HCT116 (cell line): ENCODE measurements at regions not wholly inside any gene's neighbourhood (a gene's known extent, or its start where the extent isn't known, plus 50 kb on each side); places are given as distances from the start of the nearest gene placed in this dataset.

Experiments
- ATAC-seq: fragments of 200-7000 bp; cut with Tn5 transposase; 2 replicates; pipeline ENCODE4 v1.9.1; 2020; ENCODE audit warnings: mild to moderate bottlenecking, moderate library complexity
- BruUV-seq: library from RNA; stranded (reverse); fragments of 400-500 nt; replicated peaks from 2 replicates; lab custom pipeline; 2021; lab: Mats Ljungman, UMichigan
- CTCF ChIA-PET: fragments of 300-600 bp; sonication (Branson Sonifier 250); formaldehyde crosslinking; loops from one replicate; lab custom pipeline; 2021; ENCODE audit warnings: antibody characterized with exemption; lab: Charles Lee
- POLR2A ChIA-PET: fragments of 300-600, 350-600 bp; sonication (Branson Sonifier 250); formaldehyde crosslinking; loops from one replicate; lab custom pipeline; 2021; ENCODE audit warnings: antibody characterized with exemption; lab: Charles Lee
- RAD21 ChIA-PET, 2 experiments: fragments of 300-600 bp; sonication (Branson Sonifier 250); formaldehyde crosslinking; loops; one replicate each; lab custom pipeline; 2023; ENCODE audit warnings: low total read pairs in 2 of 2; ENCODE audit not compliant: uncharacterized antibody in 2 of 2, unreplicated experiment in 2 of 2, low non-redundant PET in 1 of 2; lab: Charles Lee
- DNase-seq: peaks from one replicate; pipeline ENCODE4 v3.0.0-alpha.2; 2010; ENCODE audit warnings: low read depth, low spot score
- H2AFZ ChIP-seq: fragments of 200-600 bp; shearing (Covaris generic), sonication (generic); 2 replicates; pipeline ENCODE4 v1.6.1; 2017; ENCODE audit warnings: low read depth, mixed run types, mixed read lengths, antibody characterized with exemption, low read length; ENCODE audit not compliant: poor library complexity, severe bottlenecking
- H3K27ac ChIP-seq: 2 replicates; pipeline ENCODE4 v1.5.1; 2012; ENCODE audit warnings: low read depth, low read length
- H3K27me3 ChIP-seq: fragments of 200-600 bp; sonication (generic); 2 replicates; pipeline ENCODE4 v1.6.1; 2016; ENCODE audit warnings: mixed run types, low read length, mixed read lengths; ENCODE audit not compliant: insufficient read depth
- H3K36me3 ChIP-seq, 2 experiments: fragments of 200-500 bp in 1 of 2; fragments of 200-600 bp in 1 of 2; sonication (Bioruptor generic) in 1 of 2; sonication (generic) in 1 of 2; 2 replicates each; pipeline versions ENCODE4 v1.5.1 to v1.6.1; 2014 to 2016; ENCODE audit warnings: low read length in 2 of 2, inconsistent platforms in 1 of 2, mixed read lengths in 1 of 2, mixed run types in 1 of 2; ENCODE audit not compliant: insufficient read depth in 2 of 2, control insufficient read depth in 1 of 2
- H3K4me1 ChIP-seq, 2 experiments: fragments of 200-600 bp in 1 of 2; sonication (generic) in 1 of 2; 2 replicates each; pipeline versions ENCODE4 v1.5.1 to v1.6.1; 2012 to 2017; ENCODE audit warnings: low read length in 2 of 2, inconsistent platforms in 1 of 2, mild to moderate bottlenecking in 1 of 2, mixed read lengths in 1 of 2, mixed run types in 1 of 2, moderate library complexity in 1 of 2; ENCODE audit not compliant: insufficient read depth in 2 of 2, control insufficient read depth in 1 of 2
- H3K4me2 ChIP-seq: fragments of 200-600 bp; sonication (generic); 2 replicates; pipeline ENCODE4 v1.6.1; 2017; ENCODE audit warnings: mixed run types, low read length, mixed read lengths
- H3K4me3 ChIP-seq, 2 experiments: fragments of 200-600 bp in 1 of 2; sonication (generic) in 1 of 2; replicated peaks in 1 of 2; 2 replicates each; pipeline ENCODE4 v1.5.1; 2011 to 2016; ENCODE audit warnings: low read length in 2 of 2, control low read depth in 1 of 2, low read depth in 1 of 2, mild to moderate bottlenecking in 1 of 2, mixed read lengths in 1 of 2, mixed run types in 1 of 2
- H3K79me2 ChIP-seq: fragments of 200-600 bp; sonication (generic); 2 replicates; pipeline ENCODE4 v1.6.1; 2017; ENCODE audit warnings: mild to moderate bottlenecking, mixed run types, low read length, moderate library complexity, mixed read lengths; ENCODE audit not compliant: insufficient read depth
- H3K9ac ChIP-seq: fragments of 200-600 bp; sonication (generic); 2 replicates; pipeline ENCODE4 v1.6.1; 2016; ENCODE audit warnings: low read length, mixed read lengths
- H3K9me2 ChIP-seq: fragments of 200-600 bp; sonication (generic), shearing (Covaris generic); 2 replicates; pipeline ENCODE4 v1.6.1; 2017; ENCODE audit warnings: mixed run types, mild to moderate bottlenecking, moderate library complexity; ENCODE audit not compliant: insufficient read depth
- H3K9me3 ChIP-seq, 2 experiments: fragments of 200-500 bp in 1 of 2; fragments of 200-600 bp in 1 of 2; sonication (Bioruptor generic) in 1 of 2; sonication (generic) in 1 of 2; 2 replicates each; pipeline ENCODE4 v1.6.1; 2014 to 2017; ENCODE audit warnings: low read length in 2 of 2, mixed read lengths in 2 of 2, inconsistent platforms in 1 of 2, low read depth in 1 of 2, mild to moderate bottlenecking in 1 of 2, mixed run types in 1 of 2, moderate library complexity in 1 of 2; ENCODE audit not compliant: control insufficient read depth in 1 of 2, insufficient read depth in 1 of 2
- H4K20me1 ChIP-seq: fragments of 200-600 bp; sonication (generic), shearing (Covaris generic); 2 replicates; pipeline ENCODE4 v1.6.1; 2017; ENCODE audit warnings: mixed run types, mild to moderate bottlenecking, moderate library complexity; ENCODE audit not compliant: insufficient read depth
- CTCF ChIP-seq, 3 experiments: fragments of 200-600 bp in 1 of 3; sonication (generic) in 1 of 3; IDR thresholded peaks in 2 of 3; conservative IDR thresholded peaks in 1 of 3; 2 replicates each; pipeline ENCODE4 v1.5.1; 2012 to 2017; ENCODE audit warnings: low read depth in 2 of 3, low read length in 2 of 3, antibody characterized with exemption in 1 of 3, borderline replicate concordance in 1 of 3, control low read depth in 1 of 3, mild to moderate bottlenecking in 1 of 3, mixed read lengths in 1 of 3, mixed run types in 1 of 3, moderate library complexity in 1 of 3; ENCODE audit not compliant: insufficient read depth in 1 of 3
- ELF1 ChIP-seq: IDR thresholded peaks from 2 replicates; pipeline ENCODE4 v1.6.1; 2012; ENCODE audit warnings: low read depth, borderline replicate concordance
- FOSL1 ChIP-seq: IDR thresholded peaks from 2 replicates; pipeline ENCODE4 v1.6.1; 2012; ENCODE audit warnings: low read depth
- JUND ChIP-seq: IDR thresholded peaks from 2 replicates; pipeline ENCODE4 v1.6.1; 2012
- POLR2AphosphoS5 ChIP-seq: IDR thresholded peaks from 2 replicates; pipeline ENCODE4 v1.6.1; 2011; ENCODE audit warnings: mild to moderate bottlenecking, low read depth, low read length, moderate library complexity
- RAD21 ChIP-seq: IDR thresholded peaks from 2 replicates; pipeline ENCODE4 v1.6.1; 2012; ENCODE audit warnings: low read depth, mild to moderate bottlenecking
- REST ChIP-seq: IDR thresholded peaks from 2 replicates; pipeline ENCODE4 v1.6.1; 2012; ENCODE audit warnings: low read depth
- SIN3A ChIP-seq: IDR thresholded peaks from 2 replicates; pipeline ENCODE4 v1.6.1; 2012; ENCODE audit warnings: low read depth
- SP1 ChIP-seq: IDR thresholded peaks from 2 replicates; pipeline ENCODE4 v1.6.1; 2012; ENCODE audit warnings: low read depth
- SRF ChIP-seq: IDR thresholded peaks from 2 replicates; pipeline ENCODE4 v1.6.1; 2012; ENCODE audit warnings: low read depth
- TCF7L2 ChIP-seq: IDR thresholded peaks from 2 replicates; pipeline ENCODE4 v1.7.0; 2011; ENCODE audit warnings: borderline replicate concordance, inconsistent platforms; ENCODE audit not compliant: insufficient read depth, insufficient read length; ENCODE audit errors: extremely low read depth
- ZBTB33 ChIP-seq: IDR thresholded peaks from 2 replicates; pipeline ENCODE4 v1.6.1; 2011; ENCODE audit warnings: mild to moderate bottlenecking, low read length, moderate library complexity; ENCODE audit not compliant: insufficient replicate concordance; ENCODE audit errors: extremely low read depth
- intact Hi-C: fragments of 100-400 bp; cut with micrococcal nuclease; formaldehyde crosslinking; loops from 2 replicates; pipeline ENCODE4 v1.10.0; 2022

- Histone ChIP-seq H3K4me1 (peaks cover 1 to 18% of the 10 kb centered on the region in 2 experiments; a peak in 3 of 4 replicates), H3K79me2 (no peaks in the 10 kb centered on the region), H3K36me3 (no peaks in the 10 kb centered on the region)
- RAD21 ChIA-PET, result no interaction called here
- no peak for DNase-seq
- TF ChIP-seq SP1 (no peak), CTCF (IDR thresholded peaks at IDR 0.05 in 2 of 3, conservative IDR thresholded peaks at IDR 0.05 in 1 of 3; ENCODE audit: borderline replicate concordance in 1 of 3, insufficient read depth in 1 of 3, low read depth in 2 of 3, low read length in 2 of 3) (no peak)
- TF ChIP-seq, all 23 proteins: peak for 0
- Histone ChIP-seq H3K9me3 (peaks cover 0 to 7% of the 10 kb centered on the region in 2 experiments; a peak in 1 of 4 replicates), H3K27me3 (peaks cover 12% of the 10 kb centered on the region; the same call in 1 of the 2 replicates), H2AFZ (no peak overlapping the region), H3K9me2 (no peaks in the 10 kb centered on the region), H3K27ac (no peak overlapping the region), H4K20me1 (no peaks in the 10 kb centered on the region), H3K4me2 (no peak overlapping the region), H3K9ac (no peak overlapping the region), H3K4me3 (no peak overlapping the region)
- ATAC-seq, result no peak
- POLR2A ChIA-PET, result no interaction called here
- intact Hi-C loops, result no loop called here
- no TSS peak for BruUV-seq
- CTCF ChIA-PET, result no interaction called here
These were observed 482.6 kb downstream of the MIAT start for GRCh38 chr22:27139935-27140511.

- H3K4me3 ChIP-seq, result no peak overlapping the region
- DNase-seq (no peak), ATAC-seq (no peak)
- H3K9ac ChIP-seq, result no peak overlapping the region
- no peaks in the 10 kb centered on the region for H3K79me2 ChIP-seq
- no peaks in the 10 kb centered on the region for H3K9me2 ChIP-seq
- CTCF ChIA-PET, result interaction anchor here (1.9 kb wide), 1 partner anchor 9 kb away, joined by 4 read pairs; no protein-coding TSS in a partner anchor
- RAD21 ChIA-PET, result no interaction called here
- H3K27me3 ChIP-seq, result peaks cover 12% of the 10 kb centered on the region; the same call in 1 of the 2 replicates
- H3K4me1 ChIP-seq, result 0 out of 4 replicates have a peak, but pooled peaks cover 0 to 4% of the 10 kb centered on the region in 2 experiments
- intact Hi-C loops, result no loop called here
- no peaks in the 10 kb centered on the region for H3K36me3 ChIP-seq
- no peaks in the 10 kb centered on the region for H3K9me3 ChIP-seq
- H4K20me1 ChIP-seq, result no peaks in the 10 kb centered on the region
- POLR2A ChIA-PET, result no interaction called here
- H3K27ac ChIP-seq, result no peak overlapping the region
- H2AFZ ChIP-seq, result no peak overlapping the region
- H3K4me2 ChIP-seq, result no peak overlapping the region
- no TSS peak for BruUV-seq
- no peak for TF ChIP-seq JUND
- TF ChIP-seq FOSL1, result no peak
- no peak for TF ChIP-seq SIN3A
- TF ChIP-seq TCF7L2, result no peak
- TF ChIP-seq ELF1, result no peak
- no peak for TF ChIP-seq POLR2AphosphoS5
- TF ChIP-seq REST, result no peak
- TF ChIP-seq RAD21, result no peak
- no peak for TF ChIP-seq SP1
- TF ChIP-seq ZBTB33, result no peak
- TF ChIP-seq SRF, result no peak
These were observed 484.9 kb downstream of the MIAT start for GRCh38 chr22:27142286-27142685.
